PC-3 (cell line): ENCODE measurements at regions not wholly inside any gene's neighbourhood (a gene's known extent, or its start where the extent isn't known, plus 50 kb on each side); places are given as distances from the start of the nearest gene placed in this dataset.

Source experiments
- ATAC-seq: fragments of 200-7000 bp; cut with Tn5 transposase; 2 replicates; pipeline ENCODE4 v1.9.1; 2020; ENCODE audit warnings: mild to moderate bottlenecking, moderate library complexity
- BruUV-seq: library from RNA; stranded (reverse); fragments of 400-500 nt; replicated peaks from 2 replicates; lab custom pipeline; 2021; lab: Mats Ljungman, UMichigan
- CTCF ChIA-PET: fragments of 300-600 bp; sonication (Branson Sonifier 250); formaldehyde crosslinking; loops from one replicate; lab custom pipeline; 2022; ENCODE audit warnings: antibody characterized with exemption; lab: Charles Lee
- POLR2A ChIA-PET: fragments of 300-600 bp; sonication (Branson Sonifier 250); formaldehyde crosslinking; loops from one replicate; lab custom pipeline; 2022; ENCODE audit warnings: antibody characterized with exemption; ENCODE audit not compliant: unreplicated experiment; lab: Charles Lee
- DNase-seq: peaks from one replicate; pipeline ENCODE4 v3.0.0-alpha.2; 2015
- H2AFZ ChIP-seq: fragments of 300-600 bp; sonication (generic); 2 replicates; pipeline ENCODE4 v1.6.0; 2016; ENCODE audit warnings: antibody characterized with exemption, low read length
- H3F3A ChIP-seq: fragments of 300-600 bp; sonication (generic); one replicate; pipeline ENCODE4 v1.6.0; 2017; ENCODE audit warnings: antibody characterized with exemption, low read length, control low read depth, mild to moderate bottlenecking; ENCODE audit not compliant: unreplicated experiment
- H3K27ac ChIP-seq: fragments of 300-600 bp; sonication (generic); 2 replicates; pipeline ENCODE4 v1.5.1; 2016; ENCODE audit warnings: mild to moderate bottlenecking, low read length
- H3K27me3 ChIP-seq: fragments of 300-600 bp; sonication (generic); 2 replicates; pipeline ENCODE4 v1.6.1; 2016; ENCODE audit warnings: low read length, mixed read lengths
- H3K36me3 ChIP-seq: fragments of 300-600 bp; sonication (generic); 2 replicates; pipeline ENCODE4 v1.6.1; 2016; ENCODE audit warnings: low read depth, mixed run types, low read length, mixed read lengths
- H3K4me1 ChIP-seq: fragments of 300-600 bp; sonication (generic); 2 replicates; pipeline ENCODE4 v1.5.1; 2016; ENCODE audit warnings: low read length; ENCODE audit not compliant: insufficient read depth
- H3K4me2 ChIP-seq: fragments of 300-600 bp; sonication (generic); 2 replicates; pipeline ENCODE4 v1.6.0; 2016; ENCODE audit warnings: low read length
- H3K4me3 ChIP-seq: fragments of 300-600 bp; sonication (generic); 2 replicates; pipeline ENCODE4 v1.5.1; 2016; ENCODE audit warnings: mild to moderate bottlenecking, low read length, mixed read lengths
- H3K79me2 ChIP-seq: fragments of 300-600 bp; sonication (generic); 2 replicates; pipeline ENCODE4 v1.6.1; 2017; ENCODE audit warnings: low read length, mixed read lengths
- H3K9ac ChIP-seq: fragments of 300-600 bp; sonication (generic); 2 replicates; pipeline ENCODE4 v1.6.0; 2016; ENCODE audit warnings: mild to moderate bottlenecking, low read length
- H3K9me2 ChIP-seq: fragments of 300-600 bp; sonication (generic); replicated peaks from 2 replicates; pipeline ENCODE4 v1.6.1; 2016; ENCODE audit warnings: mixed run types, low read length, mixed read lengths
- H3K9me3 ChIP-seq: fragments of 300-600 bp; sonication (generic); 2 replicates; pipeline ENCODE4 v1.6.1; 2016; ENCODE audit warnings: low read length, mixed read lengths
- H4K20me1 ChIP-seq: fragments of 300-600 bp; sonication (generic); 2 replicates; pipeline ENCODE4 v1.6.1; 2016; ENCODE audit warnings: low read length, mixed read lengths
- EZH2 ChIP-seq: fragments of 300-600 bp; sonication (generic); IDR thresholded peaks from one replicate; pipeline ENCODE4 v1.6.1; 2017; ENCODE audit warnings: antibody characterized with exemption, mild to moderate bottlenecking, low read length; ENCODE audit not compliant: unreplicated experiment
- EZH2phosphoT487 ChIP-seq: fragments of 300-600 bp; sonication (generic); IDR thresholded peaks from 2 replicates; pipeline ENCODE4 v1.6.1; 2018; ENCODE audit warnings: mild to moderate bottlenecking, antibody characterized with exemption, low read length, borderline replicate concordance
- intact Hi-C: fragments of 100-400 bp; cut with micrococcal nuclease; formaldehyde crosslinking; loops from 2 replicates; pipeline ENCODE4 v1.9.0; 2023
- TF ChIP-seq, protein P1 (sequence below): fragments of 300-600 bp; sonication (generic); conservative IDR thresholded peaks from 2 replicates; pipeline ENCODE4 v1.5.1; 2017; ENCODE audit warnings: antibody characterized with exemption, low read depth, mild to moderate bottlenecking, low read length

- TF ChIP-seq, protein P1, sequence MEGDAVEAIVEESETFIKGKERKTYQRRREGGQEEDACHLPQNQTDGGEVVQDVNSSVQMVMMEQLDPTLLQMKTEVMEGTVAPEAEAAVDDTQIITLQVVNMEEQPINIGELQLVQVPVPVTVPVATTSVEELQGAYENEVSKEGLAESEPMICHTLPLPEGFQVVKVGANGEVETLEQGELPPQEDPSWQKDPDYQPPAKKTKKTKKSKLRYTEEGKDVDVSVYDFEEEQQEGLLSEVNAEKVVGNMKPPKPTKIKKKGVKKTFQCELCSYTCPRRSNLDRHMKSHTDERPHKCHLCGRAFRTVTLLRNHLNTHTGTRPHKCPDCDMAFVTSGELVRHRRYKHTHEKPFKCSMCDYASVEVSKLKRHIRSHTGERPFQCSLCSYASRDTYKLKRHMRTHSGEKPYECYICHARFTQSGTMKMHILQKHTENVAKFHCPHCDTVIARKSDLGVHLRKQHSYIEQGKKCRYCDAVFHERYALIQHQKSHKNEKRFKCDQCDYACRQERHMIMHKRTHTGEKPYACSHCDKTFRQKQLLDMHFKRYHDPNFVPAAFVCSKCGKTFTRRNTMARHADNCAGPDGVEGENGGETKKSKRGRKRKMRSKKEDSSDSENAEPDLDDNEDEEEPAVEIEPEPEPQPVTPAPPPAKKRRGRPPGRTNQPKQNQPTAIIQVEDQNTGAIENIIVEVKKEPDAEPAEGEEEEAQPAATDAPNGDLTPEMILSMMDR = no peak
- TF ChIP-seq EZH2 = no peak
- Histone ChIP-seq H3K27me3 (no peaks in the 10 kb centered on the region), H3K9me3 (no peaks in the 10 kb centered on the region), H3K36me3 (no peaks in the 10 kb centered on the region), H3K9ac (peak overlapping the region; percentile 37), H3K4me1 (peaks cover 33% of the 10 kb centered on the region), H3K4me3 (no peak overlapping the region), H3F3A (peaks cover 5% of the 10 kb centered on the region), H3K9me2 (no peaks in the 10 kb centered on the region), H3K79me2 (no peaks in the 10 kb centered on the region), H2AFZ (no peak overlapping the region), H3K27ac (peak overlapping the region; percentile 75), H3K4me2 (peak overlapping the region; percentile 29), H4K20me1 (no peaks in the 10 kb centered on the region)
- ATAC-seq = peak; percentile 88
- ChIA-PET POLR2A (no interaction called here), CTCF (no interaction called here)
- intact Hi-C loops = loop anchor here (1.0 to 10.0 kb wide), 4 partner anchors 14 to 143 kb away; no protein-coding TSS in a partner anchor
- DNase-seq = peak; percentile 92
- no TSS peak for BruUV-seq
Measured at GRCh38 chr14:31992011-31992447, 85.1 kb upstream of the ARHGAP5 start.

- TF ChIP-seq, protein P1 = no peak
- TF ChIP-seq EZH2phosphoT487 (no peak), EZH2 (no peak)
- H3K36me3 ChIP-seq = no peaks in the 10 kb centered on the region
- no TSS peak for BruUV-seq
- H2AFZ ChIP-seq = no peak overlapping the region
- no peak overlapping the region for H3K4me2 ChIP-seq
- no peaks in the 10 kb centered on the region for H3K27me3 ChIP-seq
- peaks cover 33% of the 10 kb centered on the region for H3K4me1 ChIP-seq
- no peak overlapping the region for H3K4me3 ChIP-seq
- H3K27ac ChIP-seq = no peak overlapping the region
- no peaks in the 10 kb centered on the region for H3K9me3 ChIP-seq
- intact Hi-C loops = loop anchor here (10.0 kb wide), 1 partner anchor 141 kb away; no protein-coding TSS in a partner anchor
- peaks cover 5% of the 10 kb centered on the region for H3F3A ChIP-seq
- DNase-seq = peak; percentile 7
- no peaks in the 10 kb centered on the region for H3K79me2 ChIP-seq
- no peaks in the 10 kb centered on the region for H4K20me1 ChIP-seq
- ATAC-seq = no peak
- ChIA-PET CTCF (no interaction called here), POLR2A (no interaction called here)
- H3K9me2 ChIP-seq = no peaks in the 10 kb centered on the region
- no peak overlapping the region for H3K9ac ChIP-seq
Measured at GRCh38 chr14:31993521-31993951, 83.6 kb upstream of the ARHGAP5 start.

DNA sequence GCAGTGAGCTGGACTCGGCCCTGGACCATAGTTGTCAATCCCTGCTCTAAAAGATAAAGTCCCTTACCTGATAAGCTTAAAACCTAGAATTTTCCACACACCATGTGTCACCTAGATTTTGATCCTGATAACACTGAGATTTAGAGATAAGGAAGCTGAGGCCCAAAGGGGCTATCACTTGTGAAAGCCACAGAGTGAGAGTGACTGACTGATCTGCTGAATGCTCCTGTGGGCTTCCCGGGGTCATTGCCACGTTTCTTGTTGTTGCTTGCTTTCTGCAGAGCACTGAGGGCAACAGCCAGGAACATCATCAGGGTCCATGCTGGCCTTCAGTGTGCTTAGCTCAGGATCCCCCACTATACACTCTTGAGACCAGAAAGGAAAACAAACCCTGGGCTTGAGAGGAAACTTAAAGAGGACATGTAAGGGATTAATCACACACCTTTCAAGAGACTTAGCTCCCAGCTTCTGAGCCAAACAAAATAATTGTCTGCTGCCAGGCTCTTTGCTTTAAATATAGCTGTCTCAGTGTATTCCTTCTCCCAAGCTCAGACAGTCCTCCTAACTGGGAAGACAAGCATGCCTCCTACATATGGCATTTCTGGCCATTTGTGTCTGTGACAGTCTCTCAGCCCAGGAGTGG, 82.6 kb upstream of the ARHGAP5 start:
- BruUV-seq = no TSS peak
- TF ChIP-seq EZH2 = no peak
- TF ChIP-seq, protein P1 = no peak
- ATAC-seq (no peak), DNase-seq (no peak)
- Histone ChIP-seq H3K4me2 (no peak overlapping the region), H3K36me3 (no peaks in the 10 kb centered on the region), H3F3A (peaks cover 5% of the 10 kb centered on the region), H3K9me2 (no peaks in the 10 kb centered on the region), H3K27me3 (no peaks in the 10 kb centered on the region), H3K9me3 (no peaks in the 10 kb centered on the region), H3K4me3 (no peak overlapping the region), H3K27ac (no peak overlapping the region), H3K9ac (no peak overlapping the region), H4K20me1 (no peaks in the 10 kb centered on the region), H3K79me2 (no peaks in the 10 kb centered on the region), H3K4me1 (peaks cover 33% of the 10 kb centered on the region), H2AFZ (no peak overlapping the region)
- ChIA-PET POLR2A (no interaction called here), CTCF (interaction anchor here (0.6 kb wide), 1 partner anchor 56 kb away, joined by 3 read pairs; no protein-coding TSS in a partner anchor)
- intact Hi-C loops = loop anchor here (10.0 kb wide), 1 partner anchor 140 kb away; no protein-coding TSS in a partner anchor
